ENCODE measurements at regions not wholly inside any gene's neighbourhood (a gene's known extent, or its start where the extent isn't known, plus 50 kb on each side); places are given as distances from the start of the nearest gene placed in this dataset.

DNA sequence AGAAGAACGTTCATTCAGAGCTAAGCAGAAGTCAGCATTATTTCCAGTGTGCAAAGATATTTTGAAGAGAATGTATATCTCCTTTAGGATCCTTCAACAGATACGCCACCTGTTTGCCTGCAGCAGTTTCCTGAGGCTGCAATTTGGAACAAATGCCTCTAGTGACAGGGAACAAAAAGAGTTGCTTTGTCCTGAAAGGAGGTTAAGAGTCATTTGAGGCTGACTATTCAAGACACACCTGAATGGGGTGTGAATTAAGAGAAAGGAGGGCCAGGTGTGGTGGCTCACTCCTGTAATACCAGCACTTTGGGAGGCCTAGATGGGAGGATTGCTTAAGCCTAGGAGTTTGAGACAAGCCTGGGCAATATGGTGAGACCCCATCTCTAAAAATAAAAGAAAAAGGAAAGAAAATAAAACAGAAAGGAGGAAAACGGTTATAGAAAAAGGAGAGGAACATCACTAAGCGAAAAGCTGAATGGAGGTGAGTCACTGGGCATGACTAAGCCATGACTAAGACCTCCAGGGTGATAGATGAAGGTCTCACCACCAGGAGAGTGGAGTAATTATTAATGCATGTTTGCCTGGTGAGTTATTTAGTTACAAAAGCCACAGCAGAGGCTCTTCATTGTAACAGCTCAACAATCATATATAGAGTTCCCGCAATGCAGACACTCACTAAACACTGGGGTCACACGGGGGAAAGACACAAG lies 255.2 kb upstream of the TNC start:
- Mint-ChIP-seq H3K9me3 (peaks cover 2 to 12% (median 5%) of the 10 kb centered on the region in 9 donors), H3K36me3 (no peaks in the 10 kb centered on the region), H3K4me1 (no peaks in the 10 kb centered on the region), H3K27me3 (peaks cover 0 to 6% (median 2%) of the 10 kb centered on the region in 5 donors), H3K27ac (no peak overlapping the region), H3K4me3 (no peak overlapping the region)
- no peak for ATAC-seq
- POLR2A ChIA-PET: no interaction called here
- DNase-seq: no peak

DNA sequence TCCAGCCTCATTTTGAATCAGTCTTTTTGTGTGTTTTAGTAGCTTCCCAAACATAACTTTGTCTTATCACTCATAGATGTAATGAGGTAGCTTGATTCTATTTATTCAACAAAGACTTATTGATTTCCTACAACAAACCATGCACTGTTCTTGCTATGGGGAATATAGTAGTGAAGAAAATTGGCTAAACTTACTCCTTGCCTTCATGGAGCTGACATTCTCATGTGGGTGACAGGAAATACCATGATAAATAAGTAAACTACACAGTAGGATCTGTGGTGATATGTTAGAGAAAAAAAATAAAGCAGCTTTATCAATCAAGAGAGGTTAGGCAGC lies 255.7 kb upstream of the TNC start:
- POLR2A ChIA-PET: no interaction called here
- no peaks in the 10 kb centered on the region for H3K36me3 Mint-ChIP-seq
- H3K9me3 Mint-ChIP-seq: peaks cover 2 to 12% (median 5%) of the 10 kb centered on the region in 9 donors
- H3K27ac Mint-ChIP-seq: no peak overlapping the region
- DNase-seq (no peak), ATAC-seq (no peak)
- peaks cover 0 to 6% (median 2%) of the 10 kb centered on the region in 5 donors for H3K27me3 Mint-ChIP-seq
- no peak overlapping the region for H3K4me3 Mint-ChIP-seq
- H3K4me1 Mint-ChIP-seq: no peaks in the 10 kb centered on the region

DNA sequence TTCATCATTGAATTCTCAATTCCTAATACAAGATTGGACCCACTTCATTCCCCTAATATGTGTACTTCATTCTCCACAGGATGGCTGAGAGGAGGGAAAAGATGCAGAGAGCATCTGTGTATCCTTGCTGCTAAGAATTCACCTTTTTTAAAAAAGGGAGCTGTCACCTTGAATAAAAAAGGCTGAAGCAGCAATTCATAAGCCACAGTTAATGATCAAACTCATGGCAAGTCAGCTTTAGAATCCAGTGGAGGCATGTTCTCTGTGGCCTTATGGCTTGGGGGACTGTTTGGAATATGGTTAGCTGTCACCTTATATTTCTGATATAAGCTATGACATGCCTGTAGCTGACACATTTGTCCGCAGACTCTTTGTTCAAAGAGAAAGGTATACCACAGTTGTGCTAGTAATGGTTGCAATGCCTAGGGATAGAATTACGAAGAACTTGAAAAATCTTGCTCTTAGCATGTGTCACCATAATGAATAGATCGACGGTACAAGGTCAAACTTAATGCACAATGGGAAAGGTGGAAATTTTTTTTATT lies 256.8 kb upstream of the TNC start:
- H3K4me1 Mint-ChIP-seq: no peaks in the 10 kb centered on the region
- POLR2A ChIA-PET: no interaction called here
- peaks cover 0 to 6% (median 0%) of the 10 kb centered on the region in 5 donors for H3K27me3 Mint-ChIP-seq
- DNase-seq: no peak
- H3K27ac Mint-ChIP-seq: no peak overlapping the region
- peaks cover 0 to 12% (median 5%) of the 10 kb centered on the region in 9 donors for H3K9me3 Mint-ChIP-seq
- no peak overlapping the region for H3K4me3 Mint-ChIP-seq
- ATAC-seq: no peak
- H3K36me3 Mint-ChIP-seq: no peaks in the 10 kb centered on the region

DNA sequence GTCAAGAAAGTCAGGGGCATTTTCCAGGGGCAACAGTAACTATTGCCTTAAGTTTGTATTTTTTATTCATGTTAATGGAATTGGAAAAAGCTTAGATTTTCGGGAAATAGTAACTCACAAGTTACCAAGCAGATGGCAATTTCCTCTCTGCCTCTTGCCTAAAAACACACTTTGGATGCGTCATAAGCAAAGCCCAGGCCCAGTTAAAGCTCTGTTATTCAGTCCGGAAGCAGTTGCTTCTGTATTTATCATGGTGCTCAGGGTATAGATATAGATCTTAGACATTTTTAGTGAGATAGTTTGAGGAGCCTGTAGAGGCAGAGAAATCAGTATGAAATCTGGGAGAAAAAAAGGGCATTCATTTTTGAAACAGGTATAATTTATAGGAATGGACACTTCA lies 260.3 kb upstream of the TNC start:
- no peaks in the 10 kb centered on the region for H3K36me3 Mint-ChIP-seq
- peaks cover 0 to 17% (median 5%) of the 10 kb centered on the region in 9 donors for H3K9me3 Mint-ChIP-seq
- H3K27ac Mint-ChIP-seq: no peak overlapping the region
- POLR2A ChIA-PET: no interaction called here
- DNase-seq (no peak), ATAC-seq (no peak)
- H3K4me1 Mint-ChIP-seq: no peaks in the 10 kb centered on the region
- peaks cover 0 to 4% (median 0%) of the 10 kb centered on the region in 5 donors for H3K27me3 Mint-ChIP-seq
- no peak overlapping the region for H3K4me3 Mint-ChIP-seq

DNA sequence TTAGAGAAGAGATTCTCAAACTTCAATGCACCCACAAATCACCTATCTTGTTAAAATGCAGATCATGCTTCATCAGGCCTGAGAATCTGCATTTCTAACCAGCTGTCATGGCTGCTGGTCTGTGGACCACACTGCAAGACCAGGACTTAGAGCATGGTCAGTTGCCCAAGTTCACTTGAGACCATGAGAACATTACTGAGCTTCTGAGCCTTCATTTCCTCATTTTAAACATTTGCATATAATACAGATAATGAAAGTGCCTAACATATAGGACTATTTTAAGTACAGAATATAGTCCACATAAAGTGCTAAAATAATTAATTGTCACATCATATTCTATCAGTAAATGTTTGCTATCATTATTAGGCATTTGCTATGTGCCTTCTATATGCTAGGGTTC lies 260.8 kb upstream of the TNC start:
- Mint-ChIP-seq H3K4me1 (no peaks in the 10 kb centered on the region), H3K36me3 (peaks cover 0 to 4% (median 0%) of the 10 kb centered on the region in 3 donors), H3K9me3 (peaks cover 2 to 21% (median 8%) of the 10 kb centered on the region in 9 donors), H3K27ac (no peak overlapping the region), H3K27me3 (peaks cover 0 to 4% (median 0%) of the 10 kb centered on the region in 5 donors), H3K4me3 (no peak overlapping the region)
- ATAC-seq (no peak), DNase-seq (no peak)
- POLR2A ChIA-PET: no interaction called here

DNA sequence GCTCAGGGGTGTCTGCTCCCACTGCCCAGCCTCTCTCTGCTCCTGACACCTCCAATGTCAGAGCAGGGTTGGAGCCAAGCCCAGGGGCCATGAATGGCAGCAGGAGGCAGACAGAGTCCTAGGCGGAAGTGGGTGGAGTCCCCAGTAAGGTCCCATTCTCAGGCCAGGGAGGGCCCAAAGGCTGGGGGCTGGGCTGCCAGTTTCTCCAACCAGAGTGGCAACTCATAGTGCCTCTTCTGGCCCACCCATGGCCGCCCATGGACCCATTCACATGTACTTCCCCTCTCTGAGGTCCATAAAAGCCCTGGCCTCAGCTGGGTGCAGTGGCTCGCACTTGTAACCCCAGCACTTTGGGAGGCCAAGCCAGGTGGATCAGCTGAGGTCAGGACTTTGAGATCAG lies 261.8 kb upstream of the TNC start:
- Mint-ChIP-seq H3K9me3 (peaks cover 2 to 28% (median 13%) of the 10 kb centered on the region in 9 donors), H3K4me1 (no peaks in the 10 kb centered on the region), H3K27me3 (peaks cover 0 to 7% (median 0%) of the 10 kb centered on the region in 5 donors), H3K36me3 (peaks cover 0 to 8% (median 3%) of the 10 kb centered on the region in 3 donors), H3K4me3 (no peak overlapping the region), H3K27ac (no peak overlapping the region)
- ATAC-seq (no peak), DNase-seq (no peak)
- POLR2A ChIA-PET: no interaction called here

DNA sequence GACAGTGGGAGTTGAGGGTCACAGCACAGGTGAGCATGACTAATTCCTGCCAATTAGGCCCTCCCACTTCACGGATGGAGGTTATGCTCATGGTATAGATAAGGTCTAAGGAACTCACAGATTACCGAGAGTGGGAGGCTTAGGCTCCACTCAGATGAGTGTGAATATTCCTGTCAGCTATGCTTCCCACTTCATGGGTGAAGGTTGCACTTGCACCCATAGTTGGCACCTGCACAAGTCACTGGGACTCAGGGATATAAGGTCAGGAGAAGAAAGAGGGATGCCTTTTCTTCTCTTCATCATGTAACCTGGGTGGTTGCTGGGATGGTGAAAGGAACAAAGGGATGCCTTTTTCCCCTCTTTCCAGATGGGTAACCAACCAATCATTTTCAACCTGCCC lies 264.9 kb upstream of the TNC start:
- POLR2A ChIA-PET: no interaction called here
- Mint-ChIP-seq H3K27me3 (peaks cover 0 to 5% (median 1%) of the 10 kb centered on the region in 5 donors), H3K9me3 (peaks cover 2 to 28% (median 11%) of the 10 kb centered on the region in 9 donors), H3K27ac (no peak overlapping the region), H3K36me3 (peaks cover 0 to 8% (median 3%) of the 10 kb centered on the region in 3 donors), H3K4me1 (no peaks in the 10 kb centered on the region), H3K4me3 (no peak overlapping the region)
- DNase-seq: no peak
- no peak for ATAC-seq

DNA sequence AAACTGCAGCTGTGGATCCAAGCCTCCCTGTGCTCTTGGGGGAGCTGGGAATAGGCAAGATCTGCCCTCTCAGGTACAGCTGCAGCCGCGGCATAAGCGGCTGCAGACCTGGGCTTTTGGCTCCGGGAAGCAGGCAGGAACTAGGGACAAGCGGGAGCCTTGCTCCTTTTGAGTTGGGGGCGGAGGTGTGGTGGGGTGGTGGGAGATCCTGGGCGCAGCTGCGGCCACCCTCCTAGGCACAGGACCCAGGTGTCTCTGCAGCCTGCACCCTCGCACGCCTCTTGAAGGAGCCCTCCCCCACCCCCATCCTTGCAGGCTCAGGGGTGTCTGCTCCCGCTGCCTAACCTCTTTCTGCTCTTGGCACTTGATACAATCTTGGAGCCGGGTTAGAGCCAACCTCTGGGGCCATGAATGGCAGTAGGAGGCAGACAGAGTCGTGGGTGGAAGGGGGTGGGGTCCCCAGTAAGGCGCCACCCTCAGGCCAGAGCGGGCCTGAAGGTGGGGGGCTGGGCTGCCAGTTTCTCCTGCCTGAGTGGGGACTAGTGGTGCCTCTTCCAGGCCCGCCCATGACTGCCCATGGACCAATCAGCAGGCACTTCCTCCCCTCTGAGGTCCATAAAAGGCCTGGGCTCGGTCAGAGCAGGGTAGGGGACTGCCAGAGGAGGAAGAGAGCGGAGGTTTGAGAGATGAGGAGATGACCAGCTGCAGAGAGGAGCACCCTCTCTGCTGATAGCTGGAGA lies 267.6 kb upstream of the TNC start:
- Mint-ChIP-seq H3K9me3 (peaks cover 2 to 28% (median 11%) of the 10 kb centered on the region in 9 donors), H3K27me3 (peaks cover 0 to 11% (median 2%) of the 10 kb centered on the region in 5 donors), H3K4me3 (no peak overlapping the region), H3K27ac (no peak overlapping the region), H3K36me3 (peaks cover 0 to 8% (median 3%) of the 10 kb centered on the region in 3 donors), H3K4me1 (no peaks in the 10 kb centered on the region)
- no peak for DNase-seq
- ATAC-seq: no peak
- POLR2A ChIA-PET: no interaction called here

DNA sequence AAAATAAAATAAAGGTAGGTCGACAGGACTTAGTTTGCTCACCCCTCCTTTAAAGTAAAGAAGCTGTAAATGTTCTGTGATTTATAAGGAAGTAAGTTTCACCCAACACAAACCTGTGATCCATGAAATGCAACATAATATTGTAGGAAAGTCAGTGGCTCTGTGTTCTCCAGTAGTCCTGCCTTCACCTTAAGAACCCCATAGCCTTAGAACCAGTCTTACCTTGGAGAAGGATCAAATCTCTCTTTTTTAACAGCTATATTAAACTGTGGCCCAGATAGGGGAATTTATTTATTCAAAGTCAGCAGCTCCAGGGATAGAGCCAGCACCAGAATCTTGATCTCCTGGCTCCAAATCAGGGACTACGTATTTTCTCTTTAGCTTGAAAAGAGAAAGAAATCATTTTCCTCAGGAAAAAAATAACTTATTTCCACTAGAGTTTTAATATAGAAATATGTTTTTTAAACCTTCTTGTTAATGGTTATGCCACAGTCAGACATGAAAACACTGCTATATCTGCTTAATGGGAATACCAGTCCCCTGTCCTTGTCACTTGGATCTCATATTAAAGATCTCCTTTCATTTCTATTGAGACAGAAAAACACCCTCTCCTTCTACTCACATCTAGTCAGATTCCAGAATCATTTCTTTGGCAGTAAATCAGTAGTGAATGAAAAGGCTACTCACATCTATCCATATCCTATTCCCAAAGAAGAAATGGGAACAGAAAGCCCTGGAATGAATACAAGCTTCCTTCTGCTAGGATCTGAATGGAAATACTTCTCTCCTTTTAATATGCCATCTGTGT lies 269.2 kb upstream of the TNC start:
- DNase-seq (no peak), ATAC-seq (no peak)
- POLR2A ChIA-PET: no interaction called here
- Mint-ChIP-seq H3K9me3 (peaks cover 0 to 22% (median 10%) of the 10 kb centered on the region in 9 donors), H3K27me3 (peaks cover 0 to 11% (median 2%) of the 10 kb centered on the region in 5 donors), H3K4me3 (no peak overlapping the region), H3K27ac (no peak overlapping the region), H3K36me3 (peaks cover 0 to 8% (median 3%) of the 10 kb centered on the region in 3 donors), H3K4me1 (no peaks in the 10 kb centered on the region)

DNA sequence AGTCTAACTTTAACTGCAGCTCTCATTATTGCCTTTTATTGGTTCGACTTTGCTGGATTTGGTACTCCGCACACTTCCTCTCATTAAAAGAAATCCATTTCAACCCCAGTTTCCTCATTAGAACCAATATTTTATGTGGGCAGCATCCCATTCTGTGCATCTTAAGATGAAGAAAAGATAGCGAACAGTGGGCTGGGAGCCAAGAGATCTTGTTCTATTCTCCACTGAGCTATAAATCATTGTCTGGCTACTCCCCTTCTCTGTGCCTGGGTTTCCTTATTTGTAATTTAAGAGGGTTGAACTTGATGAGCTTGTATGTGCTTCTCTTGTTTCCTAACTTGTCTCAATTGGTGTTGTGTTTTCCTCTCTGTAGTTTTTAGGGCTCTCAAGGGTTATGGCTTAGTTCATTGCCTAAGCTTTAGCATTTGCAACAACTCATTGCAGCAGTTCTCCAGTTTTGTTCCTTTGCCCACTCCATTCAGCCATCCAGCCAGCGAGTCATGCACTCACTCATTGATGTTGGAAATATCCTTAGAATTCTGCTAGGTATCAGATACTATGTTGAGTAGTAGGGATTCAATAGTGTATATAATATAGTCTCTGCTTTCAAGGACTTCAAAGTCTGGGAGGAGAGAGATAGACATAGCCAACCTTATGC lies 273.3 kb upstream of the TNC start:
- peaks cover 0 to 23% (median 6%) of the 10 kb centered on the region in 5 donors for H3K27me3 Mint-ChIP-seq
- H3K4me3 Mint-ChIP-seq: no peak overlapping the region
- no peak for DNase-seq
- no peak overlapping the region for H3K27ac Mint-ChIP-seq
- ATAC-seq: no peak
- H3K9me3 Mint-ChIP-seq: peaks cover 0 to 2% (median 0%) of the 10 kb centered on the region in 9 donors
- no peaks in the 10 kb centered on the region for H3K36me3 Mint-ChIP-seq
- POLR2A ChIA-PET: no interaction called here
- H3K4me1 Mint-ChIP-seq: peaks cover 0 to 1% (median 0%) of the 10 kb centered on the region in 4 donors

DNA sequence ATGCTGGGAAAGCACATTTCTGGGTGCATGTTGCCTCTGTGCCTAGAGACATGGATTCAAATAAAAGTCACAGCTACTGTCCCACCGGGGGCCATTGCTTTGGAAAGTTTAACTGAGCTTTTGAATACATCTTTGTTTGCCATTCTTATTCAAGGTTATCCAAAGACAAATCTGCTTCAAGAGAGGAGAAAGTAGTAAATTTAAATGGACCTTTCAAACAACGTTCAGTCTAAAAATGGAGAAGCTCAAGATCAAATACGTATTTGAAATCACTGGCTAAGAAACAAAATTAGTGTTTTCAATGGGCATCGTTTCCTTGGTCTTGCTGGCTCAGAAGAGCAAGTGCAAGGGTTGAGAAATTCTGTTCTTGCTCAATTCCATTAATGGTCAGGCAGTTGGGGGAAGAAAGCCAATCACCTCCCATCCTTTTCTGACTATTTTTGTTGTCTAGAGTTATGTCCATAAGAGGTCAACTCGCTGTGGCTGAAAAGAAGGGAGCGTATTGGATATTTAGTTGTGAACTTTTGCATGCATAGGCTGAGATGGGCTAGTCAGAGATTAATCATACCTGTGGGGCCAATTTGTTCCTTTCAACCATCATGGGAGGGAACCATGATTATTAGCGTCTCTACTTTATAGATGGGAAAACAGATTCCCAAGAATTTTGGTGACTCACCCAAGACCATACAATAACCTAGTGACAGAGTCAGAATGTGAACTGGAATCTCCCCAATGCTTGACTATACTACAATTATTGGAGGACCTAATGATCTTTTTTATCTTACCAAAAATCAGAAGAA lies 276.2 kb upstream of the TNC start:
- Mint-ChIP-seq H3K27me3 (peaks cover 4 to 20% (median 11%) of the 10 kb centered on the region in 5 donors), H3K4me1 (peaks cover 0 to 1% (median 0%) of the 10 kb centered on the region in 4 donors), H3K27ac (no peak overlapping the region), H3K9me3 (no peaks in the 10 kb centered on the region), H3K36me3 (no peaks in the 10 kb centered on the region), H3K4me3 (no peak overlapping the region)
- ATAC-seq (no peak), DNase-seq (no peak)
- POLR2A ChIA-PET: no interaction called here
